ENCODE measurements at regions not wholly inside any gene's neighbourhood (a gene's known extent, or its start where the extent isn't known, plus 50 kb on each side); places are given as distances from the start of the nearest gene placed in this dataset.

DNA sequence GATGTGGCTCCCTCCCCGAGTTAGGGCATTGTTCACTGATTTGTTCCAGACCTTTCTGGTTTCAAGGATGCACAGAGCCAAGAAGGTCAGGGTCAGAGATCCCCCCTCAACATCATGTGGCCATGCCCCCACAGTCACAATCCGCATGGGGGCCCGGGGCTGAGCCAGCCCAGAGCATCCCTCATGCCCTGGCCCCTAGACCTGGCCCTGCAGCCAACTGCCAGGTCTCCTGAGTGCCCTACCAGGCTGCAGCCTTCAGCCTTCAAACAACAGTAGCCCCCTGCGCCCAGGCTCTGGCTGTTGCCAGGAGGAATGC lies 142.4 kb downstream of the CRYBB2 start:
- no peaks in the 10 kb centered on the region for H3K9me3 ChIP-seq (ENCODE audit: control insufficient read depth, low read length)
- no peak overlapping the region for H3K9ac ChIP-seq (ENCODE audit: low read length)
- peaks cover 15% of the 10 kb centered on the region for H3K36me3 ChIP-seq (ENCODE audit: control insufficient read depth, insufficient read depth, low read length, severe bottlenecking)
- DNase-seq (ENCODE audit: low read depth) = no peak
- no peaks in the 10 kb centered on the region for H3K4me1 ChIP-seq (ENCODE audit: control insufficient read depth, insufficient read depth, low read length)
- H3K4me3 ChIP-seq (ENCODE audit: low read length) = no peak overlapping the region
- H3K27me3 ChIP-seq (replicated peaks; ENCODE audit: control insufficient read depth, insufficient read depth, low read length) = no peaks in the 10 kb centered on the region

DNA sequence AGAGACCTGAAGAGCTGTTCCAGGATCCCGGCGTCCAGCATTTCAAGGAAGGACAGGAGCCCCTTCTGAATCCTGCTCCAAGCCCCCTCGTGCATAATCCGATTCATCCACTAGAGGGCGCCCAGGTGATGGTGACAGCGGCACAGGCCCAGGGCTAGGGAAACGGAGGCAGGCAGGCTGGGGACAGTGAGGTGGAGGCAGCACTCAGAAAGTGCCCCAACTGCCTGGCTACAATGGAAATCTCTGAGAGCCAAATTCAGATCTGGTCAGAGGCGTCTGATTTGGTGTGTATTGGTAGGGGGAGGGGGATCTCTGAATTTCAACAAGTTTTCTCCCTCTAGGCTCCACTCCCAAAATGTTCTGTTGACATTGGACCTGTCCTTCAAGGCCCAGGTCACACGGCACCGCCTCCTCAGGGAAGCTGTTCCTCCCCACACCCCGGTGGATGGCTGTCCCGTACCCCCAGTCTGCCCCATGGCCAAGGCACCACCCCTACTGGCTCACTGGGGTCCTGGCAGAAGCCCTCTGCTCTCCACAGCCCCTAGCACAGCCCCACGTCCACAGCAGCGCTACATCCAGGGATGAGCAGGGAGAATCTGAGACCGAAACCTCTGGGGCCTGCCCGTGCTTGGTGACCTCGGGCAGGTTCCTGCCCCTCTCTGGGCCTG lies 142.9 kb downstream of the CRYBB2 start:
- no peaks in the 10 kb centered on the region for H3K9me3 ChIP-seq (ENCODE audit: control insufficient read depth, low read length)
- H3K27me3 ChIP-seq (replicated peaks; ENCODE audit: control insufficient read depth, insufficient read depth, low read length) = no peaks in the 10 kb centered on the region
- no peak overlapping the region for H3K9ac ChIP-seq (ENCODE audit: low read length)
- no peak overlapping the region for H3K4me3 ChIP-seq (ENCODE audit: low read length)
- peak; percentile 85 for DNase-seq (ENCODE audit: low read depth)
- no peaks in the 10 kb centered on the region for H3K4me1 ChIP-seq (ENCODE audit: control insufficient read depth, insufficient read depth, low read length)
- peaks cover 13% of the 10 kb centered on the region for H3K36me3 ChIP-seq (ENCODE audit: control insufficient read depth, insufficient read depth, low read length, severe bottlenecking)

DNA sequence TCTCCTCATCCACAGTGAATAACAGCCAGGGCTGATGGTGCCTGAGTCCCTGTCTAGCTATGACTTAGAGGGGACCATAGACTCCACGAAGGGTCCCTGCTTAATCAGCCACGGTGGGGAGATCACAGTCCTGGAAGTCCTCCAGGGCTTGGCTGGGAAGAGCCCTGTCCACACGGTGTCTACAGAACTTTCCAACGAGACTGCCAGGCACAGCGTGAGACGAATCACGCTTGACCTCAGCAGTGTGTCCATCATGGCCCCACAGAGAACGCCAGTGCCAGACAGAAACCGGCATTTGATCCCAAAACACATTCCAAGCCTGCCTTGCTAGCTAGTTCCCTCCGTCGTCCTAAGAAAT lies 143.4 kb downstream of the CRYBB2 start:
- DNase-seq (ENCODE audit: low read depth) = no peak
- Histone ChIP-seq H3K27me3 (replicated peaks; ENCODE audit: control insufficient read depth, insufficient read depth, low read length) (no peaks in the 10 kb centered on the region), H3K36me3 (ENCODE audit: control insufficient read depth, insufficient read depth, low read length, severe bottlenecking) (peaks cover 9% of the 10 kb centered on the region), H3K4me3 (ENCODE audit: low read length) (no peak overlapping the region), H3K9ac (ENCODE audit: low read length) (no peak overlapping the region), H3K9me3 (ENCODE audit: control insufficient read depth, low read length) (no peaks in the 10 kb centered on the region), H3K4me1 (ENCODE audit: control insufficient read depth, insufficient read depth, low read length) (no peaks in the 10 kb centered on the region)

DNA sequence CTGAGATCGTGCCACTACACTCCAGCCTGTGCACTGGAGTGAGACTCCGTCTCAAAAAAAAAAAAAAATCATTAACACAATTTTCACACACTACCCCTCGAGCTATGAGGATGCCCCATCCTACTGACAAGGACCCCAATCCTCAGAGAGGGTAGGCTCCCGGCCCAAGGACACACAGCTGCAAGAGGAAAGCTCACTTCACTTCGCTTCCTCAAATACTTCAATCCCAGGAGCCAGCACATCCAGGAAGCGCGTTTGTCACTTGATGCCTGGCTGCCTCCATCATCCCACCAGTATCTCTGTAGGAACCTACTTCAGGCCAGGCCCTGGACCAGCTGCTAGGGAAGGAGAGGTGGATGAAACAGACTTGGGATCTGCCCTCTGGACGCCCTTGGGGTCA lies 144.0 kb downstream of the CRYBB2 start:
- no peaks in the 10 kb centered on the region for H3K27me3 ChIP-seq (replicated peaks; ENCODE audit: control insufficient read depth, insufficient read depth, low read length)
- H3K9me3 ChIP-seq (ENCODE audit: control insufficient read depth, low read length) = no peaks in the 10 kb centered on the region
- H3K36me3 ChIP-seq (ENCODE audit: control insufficient read depth, insufficient read depth, low read length, severe bottlenecking) = peaks cover 7% of the 10 kb centered on the region
- no peaks in the 10 kb centered on the region for H3K4me1 ChIP-seq (ENCODE audit: control insufficient read depth, insufficient read depth, low read length)
- no peak for DNase-seq (ENCODE audit: low read depth)
- no peak overlapping the region for H3K4me3 ChIP-seq (ENCODE audit: low read length)
- H3K9ac ChIP-seq (ENCODE audit: low read length) = no peak overlapping the region

DNA sequence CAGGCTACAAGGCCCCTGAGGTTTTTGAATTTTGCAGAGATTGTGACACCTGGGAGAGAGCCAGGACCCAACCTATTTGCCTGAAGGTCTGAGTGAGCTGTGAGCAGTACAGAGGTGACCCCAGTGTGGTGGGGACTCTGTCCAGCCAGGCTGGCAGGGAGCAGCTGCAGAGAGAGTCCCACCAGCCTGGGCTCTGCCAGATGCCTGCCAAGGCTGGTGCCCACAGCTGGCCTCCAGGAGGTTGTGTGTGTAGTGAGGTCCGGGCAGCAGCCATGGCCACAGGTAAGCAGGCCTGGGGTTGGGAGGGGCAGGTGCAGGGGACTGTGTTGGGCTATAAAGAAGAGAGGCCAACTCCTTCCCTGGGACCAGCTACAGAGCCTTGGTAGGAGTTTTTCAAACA lies 144.8 kb downstream of the CRYBB2 start:
- Histone ChIP-seq H3K4me1 (ENCODE audit: control insufficient read depth, insufficient read depth, low read length) (no peaks in the 10 kb centered on the region), H3K9ac (ENCODE audit: low read length) (no peak overlapping the region), H3K4me3 (ENCODE audit: low read length) (no peak overlapping the region), H3K27me3 (replicated peaks; ENCODE audit: control insufficient read depth, insufficient read depth, low read length) (no peaks in the 10 kb centered on the region), H3K9me3 (ENCODE audit: control insufficient read depth, low read length) (no peaks in the 10 kb centered on the region), H3K36me3 (ENCODE audit: control insufficient read depth, insufficient read depth, low read length, severe bottlenecking) (peaks cover 6% of the 10 kb centered on the region)
- DNase-seq (ENCODE audit: low read depth) = no peak

DNA sequence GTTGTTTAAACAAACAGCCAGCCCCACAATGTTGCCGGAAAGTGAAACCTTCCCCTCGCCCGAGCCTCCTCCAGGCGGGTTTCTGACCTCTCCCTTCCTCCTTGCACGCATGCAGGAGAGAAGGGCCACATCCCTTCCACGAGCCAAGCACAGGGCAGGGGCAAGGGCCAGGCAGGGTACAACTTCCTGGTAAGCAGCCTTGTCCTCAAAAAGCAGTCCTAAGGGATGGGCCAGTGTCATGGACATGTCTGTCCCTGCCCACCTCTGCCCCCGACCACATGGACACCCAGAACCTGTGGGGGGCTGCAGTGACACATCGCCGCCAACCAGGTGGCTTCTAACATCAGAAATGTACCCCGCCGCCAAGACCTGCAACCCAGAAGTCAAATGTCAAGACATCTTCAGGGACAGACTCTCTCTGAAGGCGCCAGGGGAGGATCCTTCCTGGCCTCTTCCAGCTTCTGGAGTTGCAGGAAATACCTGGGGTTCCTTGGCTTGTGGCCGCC lies 145.3 kb downstream of the CRYBB2 start:
- H3K36me3 ChIP-seq (ENCODE audit: control insufficient read depth, insufficient read depth, low read length, severe bottlenecking) = peaks cover 3% of the 10 kb centered on the region

DNA sequence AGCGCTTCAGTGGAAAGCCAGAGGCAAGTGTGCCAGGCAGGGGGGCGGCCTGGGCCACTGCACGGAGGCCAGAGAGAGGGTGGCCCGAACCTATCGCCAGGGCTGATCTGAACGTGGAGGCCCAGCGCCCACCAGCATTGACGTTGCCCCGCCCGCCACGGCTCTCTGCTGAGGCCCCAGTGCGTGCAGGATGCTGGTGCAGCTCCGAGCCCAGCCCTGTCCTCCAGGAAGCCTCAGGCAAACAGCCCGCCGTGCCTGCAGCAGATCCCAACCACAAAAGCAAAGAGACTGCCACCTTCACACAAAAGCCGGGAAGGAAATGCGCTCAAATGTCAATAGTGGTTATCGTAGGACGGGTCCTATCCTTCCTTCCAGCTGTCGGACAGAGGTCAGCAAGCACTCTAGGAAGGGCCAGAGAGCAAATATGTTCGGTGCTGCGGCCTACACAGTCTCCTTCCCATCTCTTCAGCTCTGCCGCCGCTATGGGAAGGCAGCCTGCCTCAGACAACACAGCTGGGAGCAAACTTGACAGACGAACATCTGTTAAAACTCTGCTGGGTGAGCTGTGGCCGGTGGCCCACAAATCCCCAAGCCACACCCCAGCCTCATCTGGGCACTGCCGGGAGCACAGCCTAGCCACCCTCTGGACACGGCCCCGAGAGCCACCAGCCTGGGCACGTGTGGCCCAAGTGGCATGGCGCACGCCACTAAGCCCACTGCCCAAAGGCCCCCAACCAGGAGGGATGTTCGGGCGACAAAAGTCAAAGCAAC lies 146.2 kb downstream of the CRYBB2 start:
- H3K4me3 ChIP-seq (ENCODE audit: low read length) = no peak overlapping the region
- H3K36me3 ChIP-seq (ENCODE audit: control insufficient read depth, insufficient read depth, low read length, severe bottlenecking) = no peaks in the 10 kb centered on the region
- H3K9ac ChIP-seq (ENCODE audit: low read length) = no peak overlapping the region
- no peaks in the 10 kb centered on the region for H3K4me1 ChIP-seq (ENCODE audit: control insufficient read depth, insufficient read depth, low read length)
- DNase-seq (ENCODE audit: low read depth) = no peak
- no peaks in the 10 kb centered on the region for H3K27me3 ChIP-seq (replicated peaks; ENCODE audit: control insufficient read depth, insufficient read depth, low read length)
- H3K9me3 ChIP-seq (ENCODE audit: control insufficient read depth, low read length) = no peaks in the 10 kb centered on the region

More for the DNA sequence above, 145.3 kb downstream of the CRYBB2 start:
- Histone ChIP-seq H3K27me3 (replicated peaks; ENCODE audit: control insufficient read depth, insufficient read depth, low read length) (no peaks in the 10 kb centered on the region), H3K4me1 (ENCODE audit: control insufficient read depth, insufficient read depth, low read length) (no peaks in the 10 kb centered on the region), H3K4me3 (ENCODE audit: low read length) (no peak overlapping the region), H3K9me3 (ENCODE audit: control insufficient read depth, low read length) (no peaks in the 10 kb centered on the region), H3K9ac (ENCODE audit: low read length) (no peak overlapping the region)
- no peak for DNase-seq (ENCODE audit: low read depth)

DNA sequence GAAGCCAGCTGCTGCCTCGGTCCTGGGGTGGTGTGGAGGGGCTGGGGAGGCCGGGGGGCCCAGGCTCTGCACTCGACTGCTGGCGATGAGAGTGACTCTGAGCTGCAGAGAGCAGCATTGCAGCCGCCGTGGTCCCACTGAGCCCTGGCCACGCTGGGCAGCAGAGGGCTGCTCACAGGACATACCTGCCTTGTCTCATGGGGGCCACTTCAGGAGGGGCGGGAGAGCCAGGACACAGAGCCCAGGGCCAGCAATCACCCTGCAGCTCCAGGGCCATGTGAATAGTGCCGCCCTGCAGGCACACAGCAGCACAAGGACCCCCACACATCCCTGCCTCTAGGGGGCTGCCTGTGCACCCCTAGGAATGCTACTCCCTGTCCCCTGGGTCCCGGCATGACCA lies 147.0 kb downstream of the CRYBB2 start:
- Histone ChIP-seq H3K36me3 (ENCODE audit: control insufficient read depth, insufficient read depth, low read length, severe bottlenecking) (peaks cover 6% of the 10 kb centered on the region), H3K4me1 (ENCODE audit: control insufficient read depth, insufficient read depth, low read length) (no peaks in the 10 kb centered on the region), H3K9me3 (ENCODE audit: control insufficient read depth, low read length) (no peaks in the 10 kb centered on the region), H3K27me3 (replicated peaks; ENCODE audit: control insufficient read depth, insufficient read depth, low read length) (no peaks in the 10 kb centered on the region), H3K9ac (ENCODE audit: low read length) (no peak overlapping the region), H3K4me3 (ENCODE audit: low read length) (no peak overlapping the region)
- no peak for DNase-seq (ENCODE audit: low read depth)

DNA sequence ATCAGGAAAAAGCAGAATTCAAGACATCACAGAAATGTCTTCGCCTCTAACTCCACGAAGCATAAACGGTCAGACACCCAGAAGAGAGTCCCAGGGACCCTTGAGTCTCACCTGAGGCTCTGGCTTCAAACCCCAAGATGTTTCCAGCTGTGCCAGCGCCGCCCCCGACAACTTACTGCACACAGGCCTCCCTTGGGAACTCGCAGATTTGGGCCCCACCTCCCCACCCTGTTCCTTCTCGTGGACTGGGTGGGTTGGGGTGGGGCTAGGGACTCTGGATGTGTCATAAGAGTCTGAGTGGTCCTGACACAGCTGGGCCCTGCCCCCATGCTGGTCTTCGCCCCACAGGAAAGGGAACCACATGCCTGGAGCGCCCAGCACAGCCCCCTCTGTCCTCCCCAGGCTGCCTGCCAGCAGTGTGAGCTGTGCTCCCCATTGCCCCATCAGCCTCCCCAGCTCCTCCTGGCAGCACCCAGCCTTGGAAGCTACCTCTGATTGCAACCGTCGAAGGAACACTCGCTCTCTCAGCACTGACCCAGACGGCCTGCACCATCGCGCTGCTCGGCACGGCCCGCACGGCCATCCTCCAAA lies 147.5 kb downstream of the CRYBB2 start:
- Histone ChIP-seq H3K27me3 (replicated peaks; ENCODE audit: control insufficient read depth, insufficient read depth, low read length) (no peaks in the 10 kb centered on the region), H3K4me3 (ENCODE audit: low read length) (no peak overlapping the region), H3K9me3 (ENCODE audit: control insufficient read depth, low read length) (no peaks in the 10 kb centered on the region), H3K36me3 (ENCODE audit: control insufficient read depth, insufficient read depth, low read length, severe bottlenecking) (peaks cover 6% of the 10 kb centered on the region), H3K9ac (ENCODE audit: low read length) (no peak overlapping the region), H3K4me1 (ENCODE audit: control insufficient read depth, insufficient read depth, low read length) (no peaks in the 10 kb centered on the region)
- no peak for DNase-seq (ENCODE audit: low read depth)

DNA sequence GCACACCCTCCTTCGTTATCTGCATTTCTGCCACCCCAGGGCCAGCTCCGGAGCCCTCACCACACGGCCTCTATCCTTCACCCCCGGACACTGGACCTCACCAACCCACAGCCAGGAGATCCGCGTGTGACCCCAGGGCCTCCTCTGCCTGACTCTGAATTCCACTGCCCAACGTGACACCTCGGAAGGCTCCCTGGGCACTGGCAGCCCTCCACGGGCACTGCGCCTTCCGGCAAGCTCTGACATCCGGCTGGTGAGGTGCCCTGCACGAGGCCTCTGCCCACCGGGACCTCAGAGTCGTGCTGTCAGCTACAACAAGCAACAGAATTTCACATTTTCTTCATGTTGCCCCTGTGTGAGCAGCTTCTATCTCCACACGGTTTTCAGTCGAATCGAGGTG lies 148.3 kb downstream of the CRYBB2 start:
- no peaks in the 10 kb centered on the region for H3K9me3 ChIP-seq (ENCODE audit: control insufficient read depth, low read length)
- H3K4me3 ChIP-seq (ENCODE audit: low read length) = no peak overlapping the region
- H3K27me3 ChIP-seq (replicated peaks; ENCODE audit: control insufficient read depth, insufficient read depth, low read length) = no peaks in the 10 kb centered on the region
- H3K36me3 ChIP-seq (ENCODE audit: control insufficient read depth, insufficient read depth, low read length, severe bottlenecking) = peaks cover 6% of the 10 kb centered on the region
- H3K9ac ChIP-seq (ENCODE audit: low read length) = no peak overlapping the region
- DNase-seq (ENCODE audit: low read depth) = no peak
- H3K4me1 ChIP-seq (ENCODE audit: control insufficient read depth, insufficient read depth, low read length) = no peaks in the 10 kb centered on the region

DNA sequence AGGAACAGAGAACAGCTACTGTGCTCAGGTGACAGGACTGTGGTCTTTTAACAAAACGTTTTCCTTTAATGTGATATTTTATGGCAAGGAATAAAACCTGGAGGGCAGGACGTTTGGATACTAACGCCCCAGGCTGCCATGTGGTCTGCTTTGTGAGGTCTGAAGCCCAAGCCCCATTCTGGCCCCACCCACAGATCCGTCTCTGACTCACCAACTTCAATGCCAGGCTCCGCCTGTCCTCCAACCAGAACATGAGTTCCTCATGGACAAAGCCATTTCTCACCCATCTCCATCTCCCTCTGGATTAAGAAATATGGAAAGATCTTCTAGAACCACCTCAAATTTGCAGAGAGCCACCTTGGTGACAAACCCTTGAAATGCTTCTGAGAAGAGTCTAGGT lies 148.8 kb downstream of the CRYBB2 start:
- peaks cover 9% of the 10 kb centered on the region for H3K36me3 ChIP-seq (ENCODE audit: control insufficient read depth, insufficient read depth, low read length, severe bottlenecking)

More for the DNA sequence above, 148.8 kb downstream of the CRYBB2 start:
- Histone ChIP-seq H3K9ac (ENCODE audit: low read length) (no peak overlapping the region), H3K9me3 (ENCODE audit: control insufficient read depth, low read length) (no peaks in the 10 kb centered on the region), H3K4me3 (ENCODE audit: low read length) (no peak overlapping the region), H3K27me3 (replicated peaks; ENCODE audit: control insufficient read depth, insufficient read depth, low read length) (no peaks in the 10 kb centered on the region), H3K4me1 (ENCODE audit: control insufficient read depth, insufficient read depth, low read length) (no peaks in the 10 kb centered on the region)
- DNase-seq (ENCODE audit: low read depth) = peak; percentile 62

All from adipocyte (in vitro differentiated cells).